CD4-positive, alpha-beta T cell treated with Interleukin-21 for 1 hour (primary cell): ENCODE measurements at regions not wholly inside any gene's neighbourhood (a gene's known extent, or its start where the extent isn't known, plus 50 kb on each side); places are given as distances from the start of the nearest gene placed in this dataset.

Source experiments
- DNase-seq: peaks from one replicate; pipeline ENCODE4 v3.0.0-alpha.2; 2020

DNA sequence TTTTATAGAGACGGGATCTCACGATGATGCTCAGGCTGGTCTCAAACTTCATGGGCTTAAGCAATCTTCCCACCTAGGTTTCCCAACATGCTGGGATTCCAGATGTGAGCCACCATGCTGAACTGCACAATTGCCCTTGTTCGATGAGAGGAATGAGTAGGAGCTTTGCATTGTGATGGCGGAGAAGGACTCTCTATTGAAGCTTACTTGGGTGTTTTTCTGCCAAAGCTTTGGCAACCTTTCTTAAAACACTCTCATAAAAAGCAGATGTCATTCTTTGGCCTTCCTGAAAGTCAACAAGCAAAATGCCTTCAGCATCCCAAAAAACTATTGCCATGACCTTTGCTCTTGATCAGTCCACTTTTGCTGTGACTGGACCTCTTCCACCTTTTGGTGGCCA is 904.8 kb upstream of the TMEM132C start:
- no peak for DNase-seq

DNA sequence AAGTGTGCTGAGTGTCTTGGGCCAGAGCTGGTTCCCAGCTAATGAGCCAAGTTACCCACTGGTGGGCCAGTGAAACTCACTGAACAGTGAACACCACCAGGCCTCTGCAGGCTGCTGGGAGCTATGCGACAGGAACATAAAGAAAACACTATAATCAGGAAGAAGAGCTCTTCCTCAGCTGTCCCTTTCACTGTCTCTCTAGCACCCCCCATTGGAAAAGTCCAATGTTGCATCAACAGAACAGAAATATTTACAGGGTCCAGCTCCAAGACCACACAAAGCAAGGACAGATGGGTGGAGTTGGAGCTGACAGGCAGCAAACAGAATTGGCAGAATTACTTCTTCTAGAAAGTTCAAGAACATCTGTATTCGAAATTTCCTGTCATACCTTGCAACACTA is 903.6 kb upstream of the TMEM132C start:
- DNase-seq, result no peak

DNA sequence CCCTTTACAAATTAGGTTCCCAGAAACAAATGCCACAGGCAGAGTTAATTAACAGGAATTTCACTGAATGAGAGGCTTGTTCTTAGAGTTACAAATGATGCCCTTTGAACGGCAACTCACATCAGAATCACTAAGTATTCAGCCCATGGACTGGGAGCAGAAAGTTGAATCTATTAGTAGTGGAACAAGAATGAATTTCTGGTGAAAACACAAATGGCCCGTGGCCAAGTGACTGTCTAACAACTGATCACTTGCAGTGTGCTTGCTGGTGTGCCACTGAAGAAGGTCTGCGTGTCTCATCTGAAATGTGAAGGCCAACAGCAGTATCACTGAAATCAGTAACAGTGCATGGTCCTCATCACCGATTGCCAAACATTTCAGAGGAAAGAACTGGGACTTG is 893.4 kb upstream of the TMEM132C start:
- no peak for DNase-seq

GRCh38 chr12:127374447-127374846 is 892.5 kb upstream of the TMEM132C start:
- DNase-seq, result no peak

DNA sequence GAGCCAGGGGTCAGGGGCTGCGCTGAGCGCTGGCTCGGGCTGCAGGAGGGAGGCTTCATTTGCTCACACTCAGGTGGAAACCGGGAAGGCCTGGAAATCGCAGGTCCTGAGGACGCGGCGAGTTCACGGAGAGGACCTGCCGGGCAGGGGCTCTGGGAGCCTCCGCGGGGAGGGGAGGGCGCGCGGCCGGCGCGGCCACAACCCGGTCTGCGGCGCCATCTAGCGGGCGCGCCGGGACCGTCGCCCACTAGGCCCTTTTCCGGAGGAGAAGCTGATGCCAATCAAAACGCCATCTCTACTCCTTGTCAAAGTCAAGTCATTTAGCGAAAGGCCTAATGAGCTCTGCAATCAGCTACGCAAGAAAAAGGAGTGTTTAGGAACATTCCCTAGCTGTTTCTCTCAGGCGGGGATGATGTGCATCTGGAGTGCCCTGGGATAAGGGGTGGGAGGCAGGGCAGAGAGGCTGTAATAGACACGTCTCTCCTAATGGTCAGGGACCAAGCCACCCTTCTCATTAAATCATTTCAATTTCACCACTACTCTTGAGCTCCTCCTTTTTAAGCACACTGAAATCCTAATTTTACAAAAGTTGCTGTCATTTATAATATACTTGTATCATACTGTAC is 885.8 kb upstream of the TMEM132C start:
- DNase-seq, result peak; percentile 6

GRCh38 chr12:127381681-127382080 is 885.3 kb upstream of the TMEM132C start:
- DNase-seq, result no peak

GRCh38 chr12:127383281-127383680 is 883.7 kb upstream of the TMEM132C start:
- no peak for DNase-seq

DNA sequence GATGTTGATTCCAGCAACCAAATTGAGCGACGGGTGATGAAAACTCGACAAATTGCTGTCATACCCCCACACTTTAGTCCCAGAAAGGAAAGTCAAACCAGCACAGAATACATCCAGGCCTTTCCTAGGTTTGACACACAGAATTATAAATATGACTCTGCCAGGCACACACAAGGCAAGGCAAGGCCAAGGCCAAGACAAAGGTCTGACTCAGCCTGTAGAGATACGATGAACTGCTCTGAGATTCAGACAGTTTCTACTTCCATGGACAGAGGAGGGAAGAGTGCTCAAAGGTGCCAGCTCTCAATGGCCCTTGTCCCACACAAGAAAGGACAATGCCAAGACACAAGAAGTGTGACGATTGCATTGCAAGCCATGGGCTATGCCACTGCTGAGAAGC is 880.2 kb upstream of the TMEM132C start:
- no peak for DNase-seq

- no peak for DNase-seq
These were observed 878.0 kb upstream of the TMEM132C start for GRCh38 chr12:127388985-127389384.

DNA sequence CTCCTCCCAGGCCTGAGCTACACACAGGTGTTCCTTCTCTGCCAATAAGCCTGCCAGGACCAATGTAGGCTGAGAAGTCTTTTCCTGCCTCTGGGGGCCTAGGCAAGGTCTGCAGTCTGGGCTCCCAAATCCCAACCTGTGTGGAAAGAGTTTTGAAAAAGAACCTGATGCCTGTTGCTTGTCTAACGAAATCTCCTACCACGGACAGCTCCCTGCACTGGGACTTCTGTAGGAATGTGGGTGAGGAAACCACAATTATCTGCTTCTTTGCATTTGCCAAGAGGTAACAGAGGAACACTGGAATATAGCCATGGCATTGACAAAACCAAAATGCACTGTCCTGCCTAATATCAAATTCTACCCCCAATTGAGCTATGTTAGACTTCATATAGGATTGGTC is 877.0 kb upstream of the TMEM132C start:
- no peak for DNase-seq

DNA sequence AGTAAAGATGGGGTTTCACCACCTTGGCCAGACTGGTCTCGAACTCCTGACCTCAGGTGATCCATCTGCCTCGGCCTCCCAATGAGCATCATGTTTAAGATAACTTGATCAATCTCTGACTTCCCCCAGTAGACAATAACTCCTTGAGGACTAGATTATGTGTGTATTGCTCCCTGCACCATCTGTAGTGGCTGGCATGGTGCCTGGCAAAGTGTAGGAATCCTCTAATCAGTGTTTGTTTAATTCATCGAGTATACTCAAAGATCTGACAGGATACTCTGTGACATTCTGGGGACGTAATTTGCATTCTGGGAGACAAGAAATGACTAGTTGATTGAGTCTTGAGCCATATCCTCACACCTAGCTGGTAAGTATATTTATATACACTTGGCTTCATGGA is 873.5 kb upstream of the TMEM132C start:
- DNase-seq, result no peak

DNA sequence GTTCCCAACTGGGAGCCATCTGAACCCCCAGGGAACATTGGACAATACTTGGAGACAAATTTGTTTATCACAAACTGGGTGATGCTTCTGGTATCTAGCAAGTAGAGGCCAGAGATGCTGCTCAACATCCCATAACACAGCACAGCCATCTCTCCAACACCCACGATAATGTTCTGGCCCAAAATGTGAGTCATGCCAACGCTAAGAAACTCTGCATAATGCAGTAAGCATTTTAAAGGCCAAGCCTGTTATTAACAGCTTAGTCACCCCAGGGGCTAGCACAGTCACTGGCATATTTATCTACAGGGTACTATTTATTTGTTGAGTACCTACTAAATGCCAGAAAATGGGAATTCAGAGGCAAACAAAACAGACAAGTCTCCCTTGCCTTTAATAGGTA is 873.1 kb upstream of the TMEM132C start:
- DNase-seq, result no peak

GRCh38 chr12:127396734-127397133 is 870.2 kb upstream of the TMEM132C start:
- no peak for DNase-seq

GRCh38 chr12:127398016-127398710 is 868.8 kb upstream of the TMEM132C start:
- no peak for DNase-seq

DNA sequence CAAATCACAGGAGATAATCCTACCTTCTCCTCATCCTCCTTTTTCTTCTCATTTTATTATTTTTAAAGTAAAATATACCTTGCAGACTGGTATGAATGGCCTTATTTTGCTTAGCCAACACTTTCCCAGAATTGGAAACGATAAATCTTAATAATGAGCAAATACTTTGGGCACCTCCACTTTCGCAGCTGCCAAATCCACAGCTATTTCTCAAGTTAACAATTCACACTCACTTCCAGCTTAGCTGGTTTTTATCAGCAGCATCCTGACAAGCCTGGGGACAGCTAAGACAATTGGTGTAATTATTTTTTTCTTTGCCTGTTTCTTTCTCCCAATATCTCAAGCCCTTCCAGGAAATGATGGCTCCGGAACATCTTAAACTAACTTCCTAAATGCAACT is 867.5 kb upstream of the TMEM132C start:
- no peak for DNase-seq

- no peak for DNase-seq
These were observed 866.7 kb upstream of the TMEM132C start for GRCh38 chr12:127400221-127400620.

- DNase-seq, result no peak
These were observed 866.0 kb upstream of the TMEM132C start for GRCh38 chr12:127401005-127401404.

GRCh38 chr12:127401536-127401935 is 865.4 kb upstream of the TMEM132C start:
- DNase-seq, result no peak

- DNase-seq, result no peak
These were observed 855.6 kb upstream of the TMEM132C start for GRCh38 chr12:127411166-127411915.

DNA sequence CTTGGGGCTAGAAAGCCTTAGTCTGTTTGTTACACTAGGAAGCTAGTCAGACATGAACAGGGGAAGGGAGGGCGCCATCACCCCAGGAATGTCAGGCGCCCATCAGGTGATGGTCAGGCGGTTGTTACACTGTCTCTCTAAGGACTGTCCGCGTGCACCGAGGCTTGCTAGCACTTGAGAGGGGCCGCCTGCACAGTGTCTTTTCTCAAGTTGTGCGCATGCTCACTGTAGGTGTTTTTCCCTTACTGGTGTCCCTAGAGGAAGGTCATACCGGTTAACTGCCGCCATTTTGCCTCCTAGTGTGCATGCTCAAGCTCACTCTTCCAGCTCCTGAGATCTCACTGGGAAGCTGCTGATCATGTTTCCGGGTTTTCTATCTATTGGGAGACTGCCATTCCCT is 855.0 kb upstream of the TMEM132C start:
- DNase-seq, result no peak

- DNase-seq, result no peak
These were observed 854.1 kb upstream of the TMEM132C start for GRCh38 chr12:127412866-127413265.

GRCh38 chr12:127414186-127414585 is 852.8 kb upstream of the TMEM132C start:
- no peak for DNase-seq

DNA sequence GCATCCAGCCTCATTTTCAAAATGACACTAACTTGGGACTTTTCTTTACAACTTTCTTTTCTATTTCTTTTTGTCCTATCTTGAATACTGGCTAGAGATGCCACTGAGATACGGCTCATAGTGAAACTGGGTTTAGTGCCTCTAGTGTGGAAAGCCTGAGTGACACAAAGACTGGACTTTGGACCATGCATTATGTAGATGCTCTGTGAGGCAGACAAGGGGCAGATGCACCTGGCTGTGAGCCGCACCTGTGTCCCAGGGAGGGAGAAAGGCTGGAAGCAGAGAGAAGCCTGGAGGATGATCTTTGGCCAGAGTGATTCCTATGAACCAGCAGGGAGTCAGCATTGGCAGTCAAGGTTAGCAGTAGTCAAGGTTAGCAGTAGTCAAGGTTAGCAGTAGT is 852.3 kb upstream of the TMEM132C start:
- DNase-seq, result no peak

DNA sequence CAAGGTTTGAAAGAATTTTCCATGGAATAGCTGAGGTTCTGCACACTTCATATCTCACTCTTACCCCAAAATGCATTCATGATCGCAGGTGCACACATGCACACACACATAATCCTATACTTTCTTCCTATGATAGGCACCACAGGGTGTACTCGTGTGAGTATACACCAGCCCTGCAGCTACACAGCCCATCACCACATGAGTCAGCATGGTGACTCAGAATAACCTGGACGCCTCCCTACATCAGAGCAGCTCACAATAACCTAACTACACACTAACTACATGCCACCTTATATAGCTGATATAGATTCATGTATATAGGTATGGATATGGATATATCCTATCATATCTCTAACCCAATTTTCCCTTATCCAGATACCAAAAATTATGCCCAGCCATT is 850.2 kb upstream of the TMEM132C start:
- DNase-seq, result no peak
